ENCODE measurements at regions not wholly inside any gene's neighbourhood (a gene's known extent, or its start where the extent isn't known, plus 50 kb on each side); places are given as distances from the start of the nearest gene placed in this dataset.
"Not testable (repeated sequence)": the region's sequence is repeated elsewhere in the genome, so short reads cannot be mapped to it uniquely, and the experiment has no call there.

DNA sequence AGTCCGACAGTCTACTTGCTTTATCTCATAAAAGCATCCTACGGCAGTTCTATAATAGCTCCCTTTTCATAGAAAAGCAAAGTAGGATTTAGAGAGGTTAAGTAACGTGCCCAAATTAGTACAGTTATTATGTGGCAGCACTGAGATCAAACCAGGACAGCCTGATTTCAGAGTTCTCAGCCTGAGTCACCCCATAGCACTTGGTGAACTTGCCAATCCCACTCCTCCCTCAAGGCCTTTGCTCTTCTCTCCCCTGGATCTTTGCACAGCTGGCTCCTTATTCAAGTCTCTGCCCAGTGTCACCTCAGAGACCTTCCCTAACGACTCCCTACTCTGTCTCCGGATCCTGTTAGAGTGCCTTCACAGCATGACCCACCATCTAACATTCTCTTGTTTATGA, 438.0 kb upstream of the NFE2L3 start:
- DNase-seq (ENCODE audit: low read depth): no peak

- no peak for DNase-seq (ENCODE audit: low read depth)
Observed at GRCh38 chr7:25716421-25716820, 435.6 kb upstream of the NFE2L3 start.

DNA sequence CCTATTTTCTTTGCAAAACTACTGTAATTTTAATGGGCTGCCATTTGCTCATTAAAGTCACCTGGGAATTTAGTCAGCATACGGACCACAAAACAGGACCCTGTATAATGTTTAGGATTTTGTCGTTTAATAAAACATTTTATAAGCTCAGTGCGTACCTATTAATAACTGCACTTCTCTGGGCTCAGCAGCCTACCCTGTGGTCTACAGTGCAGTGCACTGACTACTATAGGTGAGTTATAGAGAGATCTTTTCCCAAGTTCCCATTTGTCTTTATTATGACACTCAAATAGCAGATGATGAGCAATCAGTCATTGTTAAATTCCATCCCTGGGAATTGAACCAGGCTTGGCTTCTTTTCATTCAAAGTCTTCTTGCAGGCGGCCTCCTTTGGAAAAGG, 433.4 kb upstream of the NFE2L3 start:
- no peak for DNase-seq (ENCODE audit: low read depth)

DNA sequence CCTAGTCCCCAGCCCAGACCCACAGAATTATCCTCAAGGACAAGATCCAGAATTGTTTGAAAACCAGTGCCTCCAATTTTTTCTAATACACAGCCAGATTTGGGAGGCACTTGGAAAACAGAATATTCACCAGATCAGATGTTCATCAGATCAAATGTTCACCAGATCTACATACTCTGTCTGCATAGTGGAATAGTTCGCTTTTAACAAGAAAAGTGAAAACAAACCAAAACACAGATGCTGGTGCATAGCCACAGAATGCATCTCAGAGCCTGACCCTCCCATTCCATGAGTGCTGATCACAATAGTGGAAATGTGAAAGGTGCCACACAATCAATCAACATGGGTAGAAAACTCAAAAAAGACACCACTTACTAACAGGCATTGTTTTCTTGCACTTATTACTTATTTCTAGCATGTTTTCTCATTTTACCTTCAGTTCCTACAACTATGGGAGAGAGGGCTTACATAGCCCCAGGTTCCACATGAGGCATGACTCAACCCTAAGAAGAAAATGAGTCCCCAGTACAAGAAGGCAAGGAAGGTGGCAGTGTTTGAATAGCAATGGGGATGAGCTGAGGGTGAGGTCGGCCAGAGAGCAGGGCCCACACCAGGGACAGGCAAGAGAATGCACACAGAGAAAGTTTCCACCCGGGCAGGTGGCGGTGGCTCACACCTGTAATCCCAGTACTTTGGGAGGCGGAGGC, 432.7 kb upstream of the NFE2L3 start:
- DNase-seq (ENCODE audit: low read depth): no peak

- no peak for DNase-seq (ENCODE audit: low read depth)
Observed at GRCh38 chr7:25720427-25720826, 431.6 kb upstream of the NFE2L3 start.

GRCh38 chr7:25722856-25723255, 429.1 kb upstream of the NFE2L3 start:
- DNase-seq (ENCODE audit: low read depth): no peak

DNA sequence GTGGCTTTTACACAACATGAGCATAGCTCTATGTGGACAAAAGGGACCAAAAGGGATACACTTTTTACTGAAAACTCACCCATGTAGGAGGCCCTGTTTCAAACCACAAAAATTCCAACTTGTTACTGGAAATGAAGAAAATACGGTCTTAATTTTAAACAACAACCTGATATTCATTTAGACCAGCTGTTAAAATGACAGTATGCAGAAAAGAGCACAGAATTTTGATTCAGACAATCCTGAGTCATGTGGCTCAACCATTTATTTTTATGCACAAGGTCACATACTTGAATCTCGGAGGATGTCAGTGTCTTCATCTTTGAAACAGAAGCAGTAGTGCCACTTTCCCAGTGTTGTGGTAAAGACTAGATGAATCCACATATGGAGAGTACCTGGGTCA, 426.5 kb upstream of the NFE2L3 start:
- no peak for DNase-seq (ENCODE audit: low read depth)

DNA sequence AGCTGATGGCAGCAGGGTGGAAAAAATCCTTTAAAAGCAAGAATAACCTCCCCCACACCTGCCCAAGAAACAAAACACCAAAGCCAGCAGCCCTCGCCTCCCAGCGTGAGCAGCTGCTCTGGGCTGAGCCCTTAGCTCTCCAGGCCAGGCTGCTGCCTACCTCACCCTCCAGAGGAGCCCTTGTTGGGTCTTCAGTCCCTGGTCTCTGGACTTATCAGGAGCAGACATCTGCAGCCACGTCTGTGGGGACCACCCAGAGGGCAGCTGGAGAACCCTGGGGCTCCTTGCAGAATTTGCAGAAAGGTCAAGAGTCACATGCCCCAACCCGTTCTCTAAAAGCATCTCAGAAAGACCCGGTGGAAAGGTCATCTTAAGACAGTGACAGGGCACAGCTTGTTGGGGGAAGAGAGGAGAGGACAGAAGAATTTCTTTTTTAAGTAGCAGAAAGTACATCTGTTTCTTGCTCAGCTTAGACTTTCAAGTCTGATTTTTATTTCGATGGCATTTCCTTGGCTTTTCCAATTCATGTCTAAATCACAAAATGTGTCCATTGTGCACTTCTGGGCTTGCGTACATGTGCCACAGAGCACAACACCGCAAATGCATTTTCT, 425.7 kb upstream of the NFE2L3 start:
- no peak for DNase-seq (ENCODE audit: low read depth)

- no peak for DNase-seq (ENCODE audit: low read depth)
Observed at GRCh38 chr7:25726781-25727311, 425.2 kb upstream of the NFE2L3 start.

GRCh38 chr7:25727446-25727845, 424.6 kb upstream of the NFE2L3 start:
- DNase-seq (ENCODE audit: low read depth): no peak

DNA sequence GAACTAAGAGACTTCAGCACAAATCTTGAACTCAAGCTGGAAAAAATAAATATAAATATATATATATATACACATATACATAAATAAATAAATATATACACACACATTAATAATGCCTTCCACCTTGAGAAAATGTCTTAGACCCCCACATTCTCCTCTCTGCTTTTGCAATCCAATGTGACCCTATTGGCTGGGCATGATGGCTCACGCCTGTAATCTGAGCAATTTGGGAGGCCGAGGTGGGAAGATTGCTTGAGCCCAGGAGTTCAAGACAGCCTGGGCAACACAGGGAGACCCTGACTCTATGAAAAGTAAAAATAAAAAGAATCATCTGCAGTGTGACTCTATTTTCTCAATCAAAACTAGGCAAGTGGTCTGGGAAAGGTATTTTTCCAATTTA, 424.1 kb upstream of the NFE2L3 start:
- no peak for DNase-seq (ENCODE audit: low read depth)

- DNase-seq (ENCODE audit: low read depth): no peak
Observed at GRCh38 chr7:25731068-25731845, 420.7 kb upstream of the NFE2L3 start.

DNA sequence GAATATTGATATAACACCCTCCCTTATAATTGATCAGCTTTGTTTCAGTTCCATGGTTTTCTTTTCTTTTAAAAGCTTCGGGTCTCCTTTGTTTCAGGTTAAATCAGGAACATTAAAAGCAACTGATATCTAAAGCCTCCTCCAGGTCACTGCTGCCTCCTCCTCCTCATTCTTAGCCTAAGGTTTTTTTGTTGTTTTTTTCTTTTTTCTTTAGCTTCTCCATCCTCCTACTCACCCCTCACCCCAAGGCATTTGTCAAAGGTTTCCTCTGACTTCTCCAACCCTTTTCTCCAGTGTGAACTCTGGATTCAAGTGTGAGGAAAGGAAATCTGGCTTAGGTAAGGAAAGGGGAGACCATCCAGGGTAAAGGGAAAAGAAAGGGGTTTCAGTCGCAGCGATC, 420.2 kb upstream of the NFE2L3 start:
- no peak for DNase-seq (ENCODE audit: low read depth)

DNA sequence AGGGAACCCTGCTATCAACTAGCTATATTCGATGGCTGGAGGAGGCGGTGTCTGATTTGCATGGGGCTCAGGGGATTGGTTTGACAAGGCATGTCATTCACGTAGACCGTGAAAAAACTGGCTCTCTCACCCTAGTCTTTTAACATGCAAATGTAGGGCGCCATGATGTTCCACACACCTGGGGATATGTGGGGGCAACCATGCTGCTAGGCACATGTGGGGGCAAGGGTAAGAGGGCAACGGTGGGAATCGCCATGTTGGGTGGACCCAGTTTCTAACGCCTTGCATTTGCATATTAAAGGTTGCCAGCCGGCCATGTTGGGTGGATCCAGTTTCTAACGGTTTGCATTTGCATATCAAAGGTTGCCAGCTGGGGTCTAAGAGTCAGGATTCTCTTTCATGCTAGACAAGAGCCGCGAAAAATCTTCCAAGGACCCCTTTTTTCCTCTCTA, 419.2 kb upstream of the NFE2L3 start:
- no peak for DNase-seq (ENCODE audit: low read depth)

DNA sequence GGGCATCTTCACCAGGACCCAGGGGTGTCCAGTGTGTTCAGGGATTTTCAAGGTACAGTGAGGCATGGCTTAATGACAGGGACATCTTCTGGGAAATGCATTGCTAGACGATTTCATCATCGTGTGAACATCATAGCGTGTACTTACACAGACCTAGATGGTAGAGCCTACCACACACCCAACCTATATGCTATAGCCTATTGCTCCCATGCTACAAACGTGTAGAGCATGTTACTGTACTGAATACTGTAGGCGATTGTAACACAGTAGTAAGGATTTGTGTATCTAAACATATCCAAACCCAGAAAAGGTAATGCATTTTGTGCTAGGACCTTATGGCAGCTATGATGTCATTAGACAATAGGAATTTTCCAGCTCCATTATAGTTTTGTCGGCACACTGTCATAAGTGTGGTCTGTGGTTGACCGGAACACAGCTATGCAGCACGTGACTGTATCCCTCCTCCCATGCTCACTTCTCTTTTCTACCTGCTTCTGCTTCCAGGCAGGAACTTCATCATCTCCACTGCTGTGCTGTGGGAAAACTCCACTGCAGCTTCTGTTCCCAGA, 416.2 kb upstream of the NFE2L3 start:
- no peak for DNase-seq (ENCODE audit: low read depth)

DNA sequence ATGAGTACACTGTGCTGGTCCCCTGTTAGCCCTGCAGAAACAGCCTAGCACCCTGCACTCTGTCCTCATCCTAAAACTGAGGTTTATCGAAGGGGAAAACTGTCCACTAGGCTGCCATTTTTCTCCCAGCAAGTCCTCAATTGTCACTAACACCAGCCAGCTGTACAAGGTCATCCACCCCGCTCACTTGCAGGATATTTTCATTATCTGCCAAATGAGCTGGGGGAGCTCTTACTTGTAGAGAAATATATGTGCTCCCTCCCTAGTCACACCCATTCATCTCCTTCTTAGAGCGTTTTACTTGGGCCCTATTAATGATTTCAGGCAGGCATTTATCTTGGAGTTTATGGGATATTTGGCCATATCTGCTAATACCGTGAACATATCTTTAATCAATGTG, 413.5 kb upstream of the NFE2L3 start:
- no peak for DNase-seq (ENCODE audit: low read depth)

GRCh38 chr7:25739143-25739542, 412.9 kb upstream of the NFE2L3 start:
- no peak for DNase-seq (ENCODE audit: low read depth)

- no peak for DNase-seq (ENCODE audit: low read depth)
Observed at GRCh38 chr7:25742316-25742715, 409.7 kb upstream of the NFE2L3 start.

- DNase-seq (ENCODE audit: low read depth): not testable (repeated sequence)
Observed at GRCh38 chr7:25743670-25744451, 408.1 kb upstream of the NFE2L3 start.

GRCh38 chr7:25750744-25751508, 401.1 kb upstream of the NFE2L3 start:
- no peak for DNase-seq (ENCODE audit: low read depth)

DNA sequence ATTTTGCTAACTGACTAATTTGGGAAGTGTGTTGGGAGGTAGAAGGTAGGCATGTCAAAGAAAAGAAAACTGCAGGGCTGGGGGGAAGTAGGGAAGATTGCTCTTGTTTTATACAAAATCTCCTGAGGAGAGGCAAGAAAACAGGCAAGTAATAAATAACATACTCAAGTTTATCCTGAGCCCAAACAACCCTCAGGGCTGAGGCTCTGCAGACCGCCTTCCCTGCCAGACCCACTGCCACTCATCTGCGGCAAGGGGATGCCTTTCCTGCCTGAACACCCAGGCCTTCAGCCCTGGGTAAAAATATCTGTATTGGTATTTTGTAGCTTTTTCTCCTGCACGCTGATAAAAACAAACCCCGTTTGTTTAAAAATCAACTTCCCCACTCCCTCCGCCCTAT, 399.8 kb upstream of the NFE2L3 start:
- DNase-seq (ENCODE audit: low read depth): no peak
